Esophagus muscularis mucosa (tissue), 3 donors: ENCODE measurements at regions not wholly inside any gene's neighbourhood (a gene's known extent, or its start where the extent isn't known, plus 50 kb on each side); places are given as distances from the start of the nearest gene placed in this dataset.

Experiments
- CTCF ChIP-seq, 3 experiments: fragments of 200-600 bp in 2 of 3; fragments of 450-650 bp in 1 of 3; sonication (generic) in 2 of 3; IDR thresholded peaks; one replicate each; pipeline ENCODE4 v1.5.1; 2017 to 2019; ENCODE audit warnings: antibody characterized with exemption in 3 of 3, mild to moderate bottlenecking in 2 of 3, moderate library complexity in 1 of 3
- POLR2AphosphoS5 ChIP-seq, 2 donors: sonication (generic); formaldehyde crosslinking; IDR thresholded peaks; one replicate each; pipeline ENCODE4 v1.6.1; 2017; ENCODE audit warnings: antibody characterized with exemption in 2 of 2

GRCh38 chr1:37100310-37100709, 66.0 kb upstream of the GRIK3 start:
- TF ChIP-seq POLR2AphosphoS5 (IDR thresholded peaks at IDR 0.05), result no peak
- no peak for TF ChIP-seq CTCF (IDR thresholded peaks at IDR 0.05)
